HG02981 (cell line): ENCODE measurements at regions not wholly inside any gene's neighbourhood (a gene's known extent, or its start where the extent isn't known, plus 50 kb on each side); places are given as distances from the start of the nearest gene placed in this dataset.

Experiments
- ATAC-seq: cut with Tn5 transposase; IDR thresholded peaks from one replicate; pipeline ENCODE4 v1.9.1; 2021; ENCODE audit warnings: mild to moderate bottlenecking, moderate library complexity; ENCODE audit not compliant: unreplicated experiment

GRCh38 chr18:74023220-74023619 is 124.4 kb downstream of the FBXO15 start:
- ATAC-seq = no peak

DNA sequence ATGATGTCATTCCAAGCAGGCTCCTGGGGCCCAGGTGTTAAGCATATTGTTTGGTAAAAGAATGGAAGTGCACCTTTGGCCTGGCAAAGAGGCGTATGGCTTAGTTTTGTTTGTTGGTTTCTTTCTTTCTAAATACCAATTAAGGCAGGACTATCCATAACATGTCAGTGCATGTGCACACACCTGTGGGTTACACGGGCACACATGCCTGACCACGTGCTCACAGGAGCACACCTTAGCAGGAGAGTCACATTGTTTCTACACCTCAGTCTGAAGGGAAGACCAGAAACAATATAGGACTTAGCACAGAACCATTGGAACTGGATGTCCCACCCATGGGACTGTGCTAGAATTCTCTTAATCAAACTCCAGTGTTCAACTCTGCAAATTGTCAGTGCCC is 127.8 kb downstream of the FBXO15 start:
- no peak for ATAC-seq

DNA sequence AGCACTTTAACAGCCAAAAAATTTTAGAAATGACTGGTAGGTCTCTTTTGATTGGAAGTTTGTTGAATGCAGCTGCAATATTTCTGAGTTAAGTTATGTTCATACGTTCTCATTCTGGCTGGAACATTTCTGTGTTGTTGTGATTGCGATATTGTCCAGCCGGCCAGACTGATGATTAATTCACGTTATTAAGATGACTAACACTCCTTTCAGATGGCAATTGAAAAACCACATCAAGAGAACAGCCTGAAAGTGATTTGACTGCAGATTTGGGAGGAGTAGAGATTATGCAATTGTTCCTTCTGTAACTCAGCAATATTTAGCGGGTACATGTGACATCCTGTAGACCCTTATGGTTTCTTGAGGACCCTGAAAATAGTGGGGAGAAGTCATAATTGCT is 133.7 kb downstream of the FBXO15 start:
- ATAC-seq = no peak

GRCh38 chr18:74012954-74013630 is 134.5 kb downstream of the FBXO15 start:
- ATAC-seq = no peak

GRCh38 chr18:74006143-74006542 is 141.5 kb downstream of the FBXO15 start:
- ATAC-seq = no peak

DNA sequence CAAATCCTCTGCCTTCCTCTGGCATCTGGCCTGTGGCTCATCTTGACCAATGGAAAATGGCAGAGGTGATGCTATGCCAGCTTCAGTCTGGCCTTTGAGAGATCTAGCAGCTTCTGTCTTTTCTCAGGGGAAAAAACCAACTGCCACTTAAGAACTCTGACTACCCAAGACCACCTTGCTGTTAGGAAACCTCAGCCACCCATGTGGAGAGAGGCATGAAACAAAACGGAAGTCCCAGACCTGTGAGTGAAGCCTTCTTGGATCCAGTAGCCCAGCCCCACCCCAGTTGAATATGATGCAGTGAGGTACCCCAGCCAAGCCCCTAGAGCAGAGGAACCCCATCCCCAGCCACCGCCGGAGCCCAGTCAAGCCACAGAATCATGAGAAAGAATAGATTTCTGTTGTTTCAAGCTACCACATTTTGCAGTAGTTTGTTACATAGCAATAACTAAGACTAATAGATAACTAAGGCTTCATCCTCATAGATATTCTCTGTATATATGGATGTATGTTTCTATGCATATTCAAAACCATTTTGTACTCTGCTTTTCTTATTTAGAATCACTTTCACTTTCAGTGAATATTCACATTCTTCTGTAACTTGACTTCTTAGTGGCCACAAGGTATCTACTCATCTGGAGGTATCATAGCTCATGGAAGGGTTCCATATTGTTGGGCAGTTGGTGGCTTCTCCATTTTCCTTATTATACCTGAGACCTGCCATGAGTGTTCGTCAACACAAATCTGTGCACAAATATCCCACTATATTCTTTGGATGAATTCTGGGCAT is 142.1 kb downstream of the FBXO15 start:
- no peak for ATAC-seq

DNA sequence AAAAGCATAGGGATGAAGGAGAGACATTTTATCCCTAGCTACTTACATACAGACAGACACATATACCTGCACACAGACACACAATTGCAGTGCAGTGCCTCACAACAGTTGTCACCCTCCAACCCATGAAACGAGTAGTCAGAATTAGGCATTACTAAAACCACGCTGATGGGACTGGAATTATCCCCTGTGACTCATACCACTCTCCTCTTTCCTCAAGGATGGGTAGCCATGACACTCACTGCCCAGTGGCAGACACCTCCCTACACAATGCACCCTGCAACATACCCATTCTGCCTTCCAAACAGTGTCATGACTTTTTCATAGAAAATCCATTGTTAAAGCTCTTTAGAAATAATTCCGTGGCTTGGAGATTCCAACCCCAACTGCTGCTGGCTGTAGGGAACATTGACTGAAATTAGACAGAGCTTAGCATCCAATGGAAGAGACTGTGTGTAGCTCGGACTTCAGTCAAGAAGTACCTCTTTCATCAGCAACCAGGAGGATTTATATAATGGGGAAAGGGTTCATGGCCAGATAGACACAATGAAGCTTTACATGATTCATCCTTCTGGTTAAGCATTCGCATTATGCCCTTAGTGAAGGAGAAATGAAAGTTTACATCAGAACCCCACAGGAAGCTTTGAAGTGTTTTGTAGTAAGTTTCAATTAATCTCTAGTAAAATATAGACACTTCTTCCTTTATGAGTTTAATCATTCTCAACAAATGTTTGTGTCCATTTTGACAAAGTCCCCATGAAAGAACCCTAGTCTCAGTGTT is 155.2 kb downstream of the FBXO15 start:
- ATAC-seq = no peak

GRCh38 chr18:73991570-73991969 is 156.1 kb downstream of the FBXO15 start:
- ATAC-seq = no peak

- ATAC-seq = no peak
These were observed 157.4 kb downstream of the FBXO15 start for GRCh38 chr18:73990258-73990657.

GRCh38 chr18:73987247-73987980 is 160.2 kb downstream of the FBXO15 start:
- no peak for ATAC-seq

DNA sequence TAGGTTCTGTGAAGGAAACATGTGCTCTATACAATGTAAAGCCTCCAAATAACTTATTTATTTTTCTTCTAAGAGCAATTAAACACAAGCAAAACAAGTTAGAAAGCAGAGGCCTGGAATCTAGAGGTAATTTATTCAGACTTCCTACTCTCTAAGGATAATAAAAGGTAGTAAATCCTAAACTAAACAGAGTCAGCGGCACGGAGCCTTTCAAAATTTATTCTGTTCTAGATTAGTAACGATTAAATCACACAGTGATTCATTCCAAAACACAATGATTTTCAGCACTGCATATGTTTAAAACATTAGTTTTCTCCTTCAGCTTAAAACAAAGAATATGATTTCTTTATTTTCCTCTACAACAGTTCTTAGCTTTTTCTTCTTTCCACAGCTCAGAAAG is 160.9 kb downstream of the FBXO15 start:
- no peak for ATAC-seq

- no peak for ATAC-seq
These were observed 161.6 kb downstream of the FBXO15 start for GRCh38 chr18:73985855-73986625.

DNA sequence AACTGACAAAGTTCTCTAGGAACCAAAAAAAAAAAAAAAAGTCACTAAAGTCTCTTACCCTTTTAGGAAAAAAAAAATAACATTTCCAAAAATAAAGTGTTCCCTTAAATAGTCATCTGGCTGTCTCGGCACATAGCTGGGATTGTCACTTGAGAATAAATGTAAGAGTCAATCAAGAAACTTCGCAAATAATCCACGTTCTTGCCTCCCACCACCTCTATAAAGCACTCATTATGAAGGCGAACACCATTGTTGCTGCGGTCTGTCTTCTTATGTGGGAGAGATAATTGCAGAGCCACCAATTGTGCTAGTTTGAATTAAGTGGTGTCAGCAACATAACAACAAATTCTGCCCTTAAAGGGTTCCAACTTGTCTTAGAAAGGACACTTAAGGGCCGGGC is 163.7 kb downstream of the FBXO15 start:
- no peak for ATAC-seq

- ATAC-seq = no peak
These were observed 164.1 kb downstream of the FBXO15 start for GRCh38 chr18:73983496-73983895.

GRCh38 chr18:73981796-73982195 is 165.8 kb downstream of the FBXO15 start:
- ATAC-seq = no peak

DNA sequence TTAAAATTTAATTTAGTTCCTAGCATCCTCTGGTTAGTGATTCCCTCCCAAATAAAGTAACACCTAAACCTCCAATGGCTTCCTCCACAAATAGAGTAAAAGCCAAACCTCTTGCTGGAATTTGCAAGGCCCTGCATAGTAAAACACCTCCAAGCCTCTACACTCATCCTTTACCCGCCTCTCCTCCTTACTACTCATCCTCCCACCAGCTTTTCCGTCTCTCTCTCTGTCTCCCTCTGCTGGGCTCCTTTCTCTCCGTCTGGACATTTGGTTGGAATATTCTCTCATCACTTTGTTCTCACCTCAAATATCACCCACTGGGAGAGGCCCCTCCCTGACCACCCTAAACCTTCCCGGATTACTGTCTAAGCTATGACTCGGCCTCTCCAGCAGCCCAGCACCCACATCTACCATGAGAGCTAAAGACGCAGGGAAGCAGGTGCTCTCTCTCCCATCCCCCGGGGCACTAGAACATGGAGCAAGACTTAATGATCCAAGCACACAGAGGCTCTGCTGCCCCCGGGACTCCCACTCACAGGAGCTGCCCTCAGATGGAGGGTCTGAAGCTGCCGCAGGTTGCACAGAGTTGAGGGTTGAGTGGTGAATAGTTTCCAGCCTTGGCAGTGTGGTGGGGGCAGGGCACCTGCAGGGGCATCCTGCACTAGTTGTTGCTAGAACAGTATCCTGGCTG is 167.2 kb downstream of the FBXO15 start:
- no peak for ATAC-seq

DNA sequence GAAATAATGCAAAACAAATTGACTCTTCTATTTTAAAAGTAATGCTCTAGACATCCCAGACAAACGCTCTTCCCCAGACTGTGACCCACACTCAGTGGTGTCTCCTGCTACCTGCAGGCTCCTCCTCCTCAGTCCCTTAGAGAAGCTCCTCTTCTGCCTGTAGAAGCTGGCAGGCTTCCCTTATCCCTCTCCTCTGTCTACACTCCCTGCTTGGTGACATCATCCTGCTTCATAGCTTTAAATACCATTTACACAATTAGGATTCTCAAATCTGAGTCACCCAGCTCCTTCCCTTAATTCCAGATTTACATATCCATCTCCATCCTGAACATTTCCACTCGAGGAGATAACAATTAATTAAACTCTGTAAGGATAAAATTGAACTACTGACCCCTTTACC is 167.9 kb downstream of the FBXO15 start:
- no peak for ATAC-seq

- ATAC-seq = no peak
These were observed 171.2 kb downstream of the FBXO15 start for GRCh38 chr18:73976433-73976832.

DNA sequence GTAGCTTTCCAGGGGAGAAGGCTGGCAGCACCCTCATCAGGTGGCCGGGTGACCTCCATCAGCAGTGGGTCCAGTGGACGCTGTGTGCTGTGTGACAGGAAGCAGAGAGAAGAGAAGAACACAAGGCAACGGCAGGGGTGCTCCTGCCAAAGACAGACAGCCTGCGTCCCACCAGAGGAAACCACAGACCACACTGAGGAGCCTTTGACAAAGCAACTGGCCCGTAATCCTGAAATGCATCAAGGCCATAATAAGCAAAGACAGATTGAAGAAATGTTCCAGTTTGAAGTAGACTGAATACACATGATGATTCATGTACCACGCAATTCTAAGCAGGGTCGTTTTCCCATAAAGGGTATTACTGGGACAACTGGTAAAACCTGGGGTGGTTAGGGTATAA is 172.4 kb downstream of the FBXO15 start:
- no peak for ATAC-seq

GRCh38 chr18:73973972-73974371 is 173.7 kb downstream of the FBXO15 start:
- ATAC-seq = no peak
